HG03139 (cell line): ENCODE measurements at regions not wholly inside any gene's neighbourhood (a gene's known extent, or its start where the extent isn't known, plus 50 kb on each side); places are given as distances from the start of the nearest gene placed in this dataset.
"Not testable (repeated sequence)": the region's sequence is repeated elsewhere in the genome, so short reads cannot be mapped to it uniquely, and the experiment has no call there.

Source experiments
- ATAC-seq: cut with Tn5 transposase; IDR thresholded peaks from one replicate; pipeline ENCODE4 v1.9.1; 2021; ENCODE audit not compliant: unreplicated experiment

DNA sequence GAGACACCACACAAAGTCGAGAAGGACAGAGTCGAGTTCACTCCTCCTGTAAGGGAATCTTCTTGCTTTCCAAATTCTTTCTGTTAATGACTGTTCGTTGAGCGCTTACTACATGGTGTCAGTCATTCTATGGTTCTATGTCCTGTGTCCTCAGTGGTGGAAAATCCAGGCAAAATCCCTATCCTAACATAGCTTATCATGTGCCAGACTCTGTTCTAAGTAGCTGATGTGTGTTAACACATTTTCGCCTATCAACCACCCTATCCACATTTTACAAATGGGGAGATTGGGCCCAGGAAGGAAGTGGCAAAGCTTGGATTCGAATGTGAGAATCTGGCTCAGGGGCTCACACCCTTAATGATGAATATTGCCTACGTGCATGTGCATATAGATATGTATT is 280.1 kb downstream of the GATA3 start:
- no peak for ATAC-seq

DNA sequence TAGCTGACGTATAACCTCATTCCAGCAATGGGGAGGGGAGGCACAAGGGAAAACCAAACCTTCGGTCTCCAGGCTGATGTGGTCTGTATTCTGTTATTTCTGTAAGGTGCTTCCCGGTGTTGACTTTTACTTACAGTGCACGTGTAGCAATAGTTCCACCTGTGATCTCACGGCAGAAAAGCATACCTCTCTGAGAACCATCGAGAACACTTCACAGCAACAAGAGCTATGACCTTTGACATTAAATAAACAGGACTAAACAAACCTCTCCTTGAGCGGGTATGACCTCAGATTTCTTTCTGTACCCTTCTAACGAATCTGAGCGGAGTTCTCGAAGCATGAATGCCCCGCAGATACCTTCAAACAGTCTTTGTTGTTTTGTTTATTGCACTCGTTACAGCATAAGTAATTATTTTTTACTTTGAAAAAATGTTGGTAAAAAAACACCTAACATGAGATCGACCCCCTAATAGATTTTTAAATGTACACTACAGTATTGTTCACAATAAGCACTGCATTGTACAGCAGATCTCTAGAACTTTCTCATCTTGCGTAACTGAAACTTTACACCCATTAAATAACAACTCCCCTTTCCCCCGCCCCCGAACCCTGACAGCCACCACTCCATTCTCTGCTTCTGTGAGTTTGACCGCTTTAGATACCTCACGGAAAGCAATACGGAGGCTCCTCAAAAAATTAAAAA is 282.3 kb downstream of the GATA3 start:
- ATAC-seq = no peak

GRCh38 chr10:8337332-8337651 is 282.8 kb downstream of the GATA3 start:
- ATAC-seq = no peak

DNA sequence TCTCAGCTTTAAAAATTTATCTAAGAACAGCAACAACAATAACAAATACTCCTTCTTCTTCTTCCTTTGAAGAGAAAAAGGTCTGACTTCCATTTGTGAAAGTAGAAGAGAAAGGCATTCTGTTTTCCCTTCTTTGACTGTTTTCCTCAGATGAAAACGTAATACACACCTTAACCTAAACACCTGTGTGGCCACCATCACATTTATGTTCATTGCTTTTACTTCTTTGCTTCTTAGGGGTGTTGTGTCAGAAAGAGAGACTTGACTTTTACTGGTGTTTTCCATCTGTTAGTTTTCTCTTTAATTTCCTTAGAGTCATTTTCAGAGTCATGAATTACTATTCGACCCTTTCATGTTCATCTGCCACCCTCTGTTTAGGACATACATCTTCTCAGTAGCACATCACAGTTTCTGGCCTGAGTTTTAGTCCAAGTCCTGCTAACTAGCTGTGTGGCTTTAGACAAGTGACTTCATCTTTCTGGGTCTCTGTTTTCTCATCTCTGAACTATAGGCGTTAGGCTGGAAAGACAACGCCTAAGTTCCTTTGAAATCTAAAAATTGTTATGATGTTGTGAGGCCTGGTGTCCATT is 283.8 kb downstream of the GATA3 start:
- no peak for ATAC-seq

- no peak for ATAC-seq
Measured at GRCh38 chr10:8344756-8345155, 290.3 kb downstream of the GATA3 start.

GRCh38 chr10:8346861-8347260 is 292.4 kb downstream of the GATA3 start:
- no peak for ATAC-seq

- ATAC-seq = not testable (repeated sequence)
Measured at GRCh38 chr10:8347614-8348013, 293.1 kb downstream of the GATA3 start.

DNA sequence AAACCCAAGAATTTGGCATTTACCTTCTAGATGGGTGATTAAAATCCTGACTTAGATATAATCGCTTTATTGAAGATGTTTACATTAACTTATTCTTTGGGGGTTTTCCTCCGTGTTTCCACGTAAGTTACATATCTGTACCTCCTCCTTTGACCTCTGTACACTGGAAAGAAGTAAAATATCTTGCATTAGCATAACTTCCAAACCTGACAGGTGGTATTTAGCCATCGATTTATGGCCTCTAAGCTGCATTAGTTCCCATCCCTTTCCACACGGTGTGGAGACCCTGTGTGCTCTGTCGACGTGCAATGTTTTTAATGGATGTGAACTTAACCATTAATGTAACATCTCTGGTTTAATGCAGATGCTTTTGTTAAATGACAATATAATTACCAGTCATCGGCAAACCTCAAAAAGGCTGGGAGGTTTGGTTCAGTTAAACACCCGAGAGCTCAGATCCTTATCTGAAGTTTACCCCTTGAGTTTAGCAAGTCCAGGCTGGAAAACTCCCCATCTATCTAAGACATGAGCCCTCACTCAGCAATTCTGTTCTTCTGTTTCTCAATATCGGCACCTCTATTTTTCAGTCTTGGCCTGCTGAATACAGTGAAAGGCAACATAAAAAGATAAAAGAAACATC is 295.2 kb downstream of the GATA3 start:
- no peak for ATAC-seq

DNA sequence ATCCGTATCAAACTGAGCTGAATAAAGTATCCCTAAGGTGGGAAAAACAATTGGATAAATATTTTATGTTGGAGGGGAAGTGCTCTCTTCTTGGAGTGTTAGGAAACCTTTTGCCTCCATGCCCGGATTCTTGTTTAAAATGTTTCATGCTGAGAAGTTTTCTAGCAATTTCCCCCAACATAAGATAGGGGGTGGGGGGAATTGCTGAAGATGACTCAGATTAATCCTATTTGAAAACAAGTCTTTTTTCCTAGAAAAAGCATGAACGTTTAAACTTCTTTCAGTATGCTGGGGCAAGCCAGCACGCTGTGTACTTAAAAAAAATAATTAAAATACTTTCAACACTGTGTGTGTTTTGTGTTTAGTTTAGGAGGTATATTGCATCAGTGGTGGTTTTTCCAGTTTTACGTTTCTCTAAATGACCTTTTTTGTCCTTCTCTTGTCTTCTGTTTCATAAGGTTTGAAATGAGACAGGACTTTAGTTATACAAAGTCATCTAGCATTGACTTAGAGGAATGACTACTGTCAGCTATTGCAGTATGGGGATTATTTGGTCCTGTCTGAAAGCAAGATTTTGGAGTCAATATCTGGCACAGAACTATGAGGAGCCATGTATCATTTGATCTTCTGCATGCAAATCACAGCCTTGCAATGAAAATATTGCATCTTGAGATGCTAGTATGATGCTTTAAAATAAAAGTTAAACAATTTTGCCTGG is 295.9 kb downstream of the GATA3 start:
- no peak for ATAC-seq

- no peak for ATAC-seq
Measured at GRCh38 chr10:8352171-8353075, 297.9 kb downstream of the GATA3 start.

- ATAC-seq = no peak
Measured at GRCh38 chr10:8356283-8356682, 301.8 kb downstream of the GATA3 start.

GRCh38 chr10:8359467-8359866 is 305.0 kb downstream of the GATA3 start:
- ATAC-seq = no peak

DNA sequence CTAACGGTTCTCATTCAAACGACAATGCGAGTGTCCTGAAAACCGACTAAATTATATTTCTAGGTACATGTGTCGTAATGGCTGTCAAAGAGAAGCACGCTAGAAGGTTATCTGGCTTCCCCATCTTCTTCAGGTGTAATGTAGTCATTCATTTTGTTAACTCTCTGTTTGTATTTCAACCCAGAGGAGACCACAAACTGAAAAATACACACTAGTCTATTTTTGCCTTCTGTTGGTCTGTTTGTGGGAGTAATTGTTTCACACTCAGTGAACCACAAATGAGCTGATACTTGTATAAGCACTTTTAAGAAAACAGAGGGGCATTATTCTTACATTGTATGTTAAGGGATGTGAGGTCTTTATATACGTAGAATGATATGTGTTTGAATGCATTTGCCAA is 305.9 kb downstream of the GATA3 start:
- no peak for ATAC-seq

DNA sequence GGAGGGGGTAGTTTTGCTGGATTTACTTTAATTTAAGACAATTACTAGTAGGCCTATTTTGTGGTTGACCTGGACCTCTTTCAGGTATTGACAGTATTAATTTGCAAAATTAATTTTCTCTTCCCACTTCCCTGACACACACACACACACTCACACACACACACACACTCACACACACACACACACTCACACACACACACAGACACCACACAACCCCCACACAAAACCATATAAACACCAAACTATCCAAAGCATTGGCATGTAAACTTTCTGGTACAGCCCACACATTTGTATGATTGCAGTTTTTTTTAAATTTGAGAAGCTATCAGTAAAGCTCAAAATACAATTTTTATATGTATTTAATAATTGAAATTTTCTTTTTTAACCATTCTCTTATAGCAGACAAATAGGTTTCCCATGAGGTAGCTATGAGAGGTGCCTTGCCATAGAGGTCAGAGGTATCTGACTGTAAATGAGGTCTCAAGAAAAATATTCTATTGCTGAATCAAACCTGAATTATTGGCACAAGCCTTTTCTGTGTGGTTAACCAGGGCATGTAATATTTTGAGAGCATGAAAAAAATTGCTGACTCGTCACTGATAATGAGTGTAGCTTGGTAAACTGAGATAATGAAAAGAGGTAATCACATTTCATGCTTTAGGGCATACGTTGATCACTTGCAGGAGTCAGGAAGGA is 306.5 kb downstream of the GATA3 start:
- no peak for ATAC-seq

DNA sequence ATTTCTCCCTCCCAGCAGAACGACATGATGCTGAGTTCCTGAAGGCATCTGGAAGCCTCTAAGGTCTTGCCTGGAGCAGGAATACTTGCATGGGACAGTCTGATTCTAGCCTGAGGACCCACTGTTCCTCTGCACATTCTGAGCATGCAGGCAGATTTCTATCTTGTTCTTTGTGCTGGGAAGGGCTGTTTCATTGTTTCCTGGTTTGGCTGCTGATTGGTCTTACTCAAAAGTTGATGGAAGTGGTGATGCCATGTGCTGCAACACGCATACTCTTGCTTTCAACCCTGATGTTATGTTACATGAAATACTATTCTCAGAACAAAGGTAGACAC is 307.0 kb downstream of the GATA3 start:
- ATAC-seq = no peak

GRCh38 chr10:8365935-8366911 is 311.7 kb downstream of the GATA3 start:
- no peak for ATAC-seq

- ATAC-seq = not testable (repeated sequence)
Measured at GRCh38 chr10:8367672-8368411, 313.4 kb downstream of the GATA3 start.

- peak; percentile 70 for ATAC-seq
Measured at GRCh38 chr10:8369666-8370065, 315.2 kb downstream of the GATA3 start.

DNA sequence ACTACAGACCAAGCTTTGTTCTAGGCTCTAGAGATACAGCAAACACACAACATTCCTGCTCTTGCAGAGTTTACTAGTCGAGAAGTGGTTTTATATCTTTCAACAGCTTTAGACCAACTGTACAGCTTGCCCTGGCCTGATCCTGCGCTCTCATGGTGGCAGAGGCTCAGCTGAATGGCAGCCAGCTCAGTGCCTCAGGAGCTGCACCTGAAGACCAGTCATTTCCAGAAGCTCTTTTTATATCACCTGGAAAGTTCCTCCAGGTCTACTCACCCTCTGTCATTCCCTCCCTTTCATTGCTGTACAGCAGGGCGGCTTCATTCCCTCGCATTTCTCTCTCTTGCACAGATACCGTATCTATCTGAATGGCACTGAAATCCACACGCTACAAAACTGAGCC is 319.8 kb downstream of the GATA3 start:
- no peak for ATAC-seq
